ENCODE measurements at regions not wholly inside any gene's neighbourhood (a gene's known extent, or its start where the extent isn't known, plus 50 kb on each side); places are given as distances from the start of the nearest gene placed in this dataset.
"Not testable (repeated sequence)": the region's sequence is repeated elsewhere in the genome, so short reads cannot be mapped to it uniquely, and the experiment has no call there.

DNA sequence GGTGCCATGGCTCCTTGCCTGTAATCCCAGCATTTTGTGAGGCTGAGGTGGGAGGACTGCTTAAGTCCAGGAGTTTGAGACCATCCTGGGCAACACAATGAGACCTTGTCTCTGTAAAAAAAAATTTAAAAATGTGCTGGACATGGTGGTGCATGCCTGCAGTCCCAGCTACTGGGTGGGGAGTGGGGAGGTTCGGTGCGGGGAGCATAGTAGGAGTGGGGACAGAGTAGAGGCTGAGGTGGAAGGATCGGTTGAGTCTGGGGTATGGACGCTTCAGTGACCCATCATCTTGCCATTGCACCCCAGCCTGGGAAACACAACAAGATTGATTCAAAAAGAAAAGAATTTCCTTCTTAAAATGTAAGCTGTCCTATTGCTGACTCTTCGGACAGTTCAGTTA, 1490.0 kb upstream of the GBE1 start:
- DNase-seq: no peak

DNA sequence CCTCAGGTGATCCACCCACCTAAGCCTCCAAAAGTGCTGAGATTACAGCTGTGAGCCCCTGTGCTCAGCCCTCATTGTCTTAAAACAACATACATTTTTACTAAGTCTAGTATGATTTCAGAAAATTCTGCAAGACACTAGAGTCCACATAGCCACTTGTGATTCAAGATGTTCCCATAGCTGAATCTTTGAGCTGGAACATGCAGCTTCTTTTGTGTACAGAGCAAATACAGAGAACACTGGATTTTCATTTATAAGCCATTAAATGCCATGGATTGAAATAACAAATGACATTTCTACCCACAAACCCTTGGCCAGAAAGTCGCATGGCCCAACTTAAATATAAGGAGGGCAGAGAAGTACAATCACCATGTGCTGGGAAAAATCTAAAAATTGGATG, 1489.2 kb upstream of the GBE1 start:
- no peak for DNase-seq

DNA sequence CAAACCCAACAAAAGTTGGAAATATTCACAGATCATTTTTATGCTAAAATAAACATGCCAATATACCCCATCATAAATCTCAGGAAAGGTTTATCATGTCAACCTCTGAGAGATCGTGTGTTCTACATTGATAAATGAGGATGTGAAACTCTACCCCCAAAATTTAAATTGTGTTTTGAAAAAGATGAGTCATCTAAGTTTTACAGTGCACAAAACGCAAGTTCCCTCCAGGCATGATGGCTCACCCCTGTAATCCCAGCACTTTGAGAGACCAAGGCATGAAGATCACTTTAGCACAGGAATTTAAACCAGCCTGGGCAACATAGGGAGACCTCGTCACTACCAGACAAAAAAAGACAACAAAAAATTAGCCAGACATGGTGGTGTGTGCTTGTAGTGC, 1487.0 kb upstream of the GBE1 start:
- no peak for DNase-seq

DNA sequence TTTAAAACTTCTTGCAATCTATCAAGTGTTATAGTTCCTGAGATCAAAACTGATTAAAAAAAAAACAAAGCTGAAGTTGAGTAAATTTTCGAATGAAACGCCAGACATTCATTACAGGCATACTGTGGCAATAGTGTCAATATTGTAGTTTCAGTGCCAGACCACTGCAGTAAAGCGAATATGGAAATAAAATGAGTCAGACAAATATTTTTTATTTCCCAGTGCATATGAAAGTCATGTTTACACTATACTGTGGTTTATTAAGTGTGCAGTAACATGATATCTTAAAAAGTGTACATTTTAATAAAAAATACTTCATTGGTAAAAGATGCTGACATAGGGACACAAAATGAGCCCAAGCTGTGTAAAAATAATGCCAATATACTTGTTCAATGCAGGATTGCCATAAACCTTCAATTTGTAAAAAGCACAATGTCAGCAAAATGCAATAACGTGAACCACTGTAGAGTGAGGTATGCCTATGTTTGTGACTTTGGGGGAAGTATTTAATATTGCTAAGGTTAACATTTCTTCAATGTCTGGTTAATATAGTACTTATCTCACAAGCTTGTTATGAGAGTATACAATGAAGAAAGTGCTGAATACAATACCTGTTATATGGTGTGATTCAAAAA, 1473.9 kb upstream of the GBE1 start:
- no peak for DNase-seq

DNA sequence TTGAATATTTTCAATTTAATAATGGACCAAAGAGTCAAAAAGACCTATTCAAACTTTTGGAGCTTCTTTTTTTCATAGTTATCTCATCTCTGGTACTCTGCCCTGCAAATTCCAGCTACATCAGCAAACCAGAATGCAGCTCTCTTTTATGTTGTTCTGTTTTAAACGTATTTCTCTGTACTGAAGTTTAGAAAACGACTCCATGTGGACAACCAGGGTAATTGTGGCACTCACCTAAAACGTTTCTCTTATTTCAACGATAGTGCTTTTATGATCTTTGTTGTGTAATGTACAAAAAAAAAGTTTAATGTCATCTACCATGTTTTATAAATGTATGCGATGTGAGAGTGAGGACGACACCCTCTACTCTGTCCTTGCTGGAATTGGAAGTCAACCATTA, 1472.3 kb upstream of the GBE1 start:
- DNase-seq: no peak

DNA sequence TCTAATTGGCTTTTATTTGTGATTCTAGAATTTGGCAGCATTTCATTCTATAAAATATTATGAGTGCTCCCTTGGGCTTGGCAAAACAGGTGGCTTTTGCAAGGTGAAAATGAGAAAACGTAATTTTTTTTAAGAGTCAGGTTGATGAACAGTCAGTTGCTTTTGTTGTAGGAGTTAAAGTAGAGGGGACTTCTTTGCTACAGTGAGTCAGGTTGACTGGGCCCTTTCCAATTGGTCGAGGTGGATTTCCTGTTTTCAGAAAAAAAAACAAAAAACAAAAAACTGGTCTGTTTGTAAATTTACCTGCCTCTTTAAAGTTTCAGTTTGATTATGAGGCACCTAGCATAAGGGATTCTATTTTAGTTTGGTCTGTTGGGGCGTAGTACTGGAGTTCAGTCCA, 1469.4 kb upstream of the GBE1 start:
- DNase-seq: no peak

DNA sequence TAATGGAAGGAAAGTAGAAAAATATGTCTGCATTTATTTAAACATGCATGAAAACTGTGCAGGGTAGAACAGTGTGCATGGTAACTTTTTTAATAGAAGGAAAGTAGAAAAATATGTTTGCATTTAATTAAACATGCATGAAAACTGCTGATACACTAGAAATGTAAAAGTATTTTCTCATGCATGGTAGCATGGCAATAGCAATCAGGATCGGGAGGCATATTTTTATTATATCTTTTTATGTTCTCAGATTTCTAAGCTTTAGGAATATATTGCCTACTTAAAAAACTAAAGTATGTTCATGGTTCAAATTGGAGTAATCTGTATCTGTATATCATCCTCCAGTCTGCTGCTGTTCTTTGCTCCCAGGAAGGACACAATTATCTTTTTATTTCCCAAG, 1468.9 kb upstream of the GBE1 start:
- DNase-seq: no peak

DNA sequence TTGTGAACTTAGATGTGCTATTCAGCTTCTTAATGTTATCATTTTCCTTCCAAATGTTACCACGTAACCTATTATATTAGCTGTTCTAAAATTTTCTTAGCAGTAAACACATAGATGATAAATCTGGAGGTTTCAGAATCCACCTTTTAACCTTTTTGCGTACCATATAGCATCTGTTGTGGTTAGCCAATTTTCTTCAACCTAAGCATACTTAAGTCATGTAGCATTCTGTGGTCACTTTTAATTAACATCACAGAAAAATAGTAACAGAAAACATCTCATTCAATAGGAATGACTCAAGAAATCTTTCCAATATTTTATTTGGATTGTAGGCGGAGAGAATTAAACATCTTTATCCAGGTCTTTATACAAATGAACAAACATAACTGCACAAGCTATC, 1465.3 kb upstream of the GBE1 start:
- no peak for DNase-seq

DNA sequence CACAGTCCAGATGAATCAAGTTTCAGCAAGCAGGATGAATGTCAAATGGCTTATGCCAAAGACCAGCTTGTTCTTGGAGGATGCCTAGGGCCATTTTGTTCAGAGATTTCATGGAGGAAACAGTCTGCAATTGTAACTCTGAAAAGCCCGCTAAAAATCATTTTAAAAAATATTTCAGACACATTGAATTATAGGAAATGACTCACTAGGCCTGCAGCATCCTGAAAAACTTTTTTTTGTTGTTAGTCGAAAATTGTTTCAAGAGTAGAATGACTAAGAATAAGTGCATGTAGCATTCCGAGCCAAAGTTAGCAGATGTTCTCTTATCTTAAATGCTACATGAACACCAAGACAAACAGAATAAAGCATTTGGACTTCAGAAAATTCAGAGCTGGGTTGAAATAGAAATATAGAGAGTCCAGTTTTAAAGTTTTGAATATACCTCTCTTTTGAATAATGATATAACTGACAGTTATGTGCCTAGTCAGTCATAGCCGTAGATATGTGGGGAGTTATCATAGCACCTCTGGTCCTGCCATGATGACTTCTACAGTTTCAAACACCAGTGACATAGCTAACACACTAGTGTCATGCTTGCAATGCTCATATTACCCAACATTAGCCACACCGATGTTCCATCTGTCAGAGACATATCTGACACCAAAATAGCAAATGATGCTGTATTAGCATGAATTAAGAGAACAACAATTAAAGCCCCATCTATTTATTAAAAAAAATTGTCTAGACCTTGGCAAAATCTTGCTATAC, 1462.8 kb upstream of the GBE1 start:
- no peak for DNase-seq

DNA sequence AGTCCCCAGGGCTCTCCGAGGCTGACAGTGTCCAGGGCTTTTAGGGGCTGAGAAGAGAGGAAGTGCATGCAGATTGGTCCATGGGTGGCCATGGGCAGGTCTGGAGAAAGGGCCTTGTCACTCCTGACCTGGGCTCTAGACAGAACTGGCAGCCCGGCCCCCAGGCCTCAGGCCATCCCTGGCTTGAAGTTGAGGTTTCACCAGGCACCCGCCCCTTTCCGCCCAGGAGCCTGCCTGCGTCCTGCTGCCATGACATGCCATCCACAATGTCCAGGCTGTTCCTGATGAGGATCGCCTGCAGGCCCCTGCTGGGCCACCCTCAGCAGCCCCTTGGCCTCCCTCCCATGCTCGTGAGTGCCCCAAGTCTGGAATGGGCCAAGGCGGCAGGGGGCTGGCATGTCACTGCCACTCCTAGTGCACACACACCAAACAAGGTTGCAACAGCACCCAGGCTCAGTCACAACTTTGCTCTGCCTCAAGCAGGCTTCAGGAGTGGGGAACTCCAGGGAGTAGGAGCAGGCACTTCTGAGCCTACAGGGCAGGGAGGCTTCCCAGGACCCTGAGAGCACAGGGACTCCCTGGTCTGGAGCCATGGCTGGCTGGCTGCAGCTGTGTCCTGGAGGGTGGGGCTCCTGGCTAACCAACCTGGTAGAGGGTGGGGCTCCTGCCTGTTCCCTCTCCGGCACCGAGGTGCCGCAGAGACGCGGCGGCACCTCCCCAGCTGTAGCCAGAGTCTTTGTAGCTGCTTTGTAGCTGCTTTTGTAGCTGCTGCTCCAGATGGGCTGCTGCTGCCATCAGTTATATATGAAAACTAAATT, 1457.1 kb upstream of the GBE1 start:
- no peak for DNase-seq

DNA sequence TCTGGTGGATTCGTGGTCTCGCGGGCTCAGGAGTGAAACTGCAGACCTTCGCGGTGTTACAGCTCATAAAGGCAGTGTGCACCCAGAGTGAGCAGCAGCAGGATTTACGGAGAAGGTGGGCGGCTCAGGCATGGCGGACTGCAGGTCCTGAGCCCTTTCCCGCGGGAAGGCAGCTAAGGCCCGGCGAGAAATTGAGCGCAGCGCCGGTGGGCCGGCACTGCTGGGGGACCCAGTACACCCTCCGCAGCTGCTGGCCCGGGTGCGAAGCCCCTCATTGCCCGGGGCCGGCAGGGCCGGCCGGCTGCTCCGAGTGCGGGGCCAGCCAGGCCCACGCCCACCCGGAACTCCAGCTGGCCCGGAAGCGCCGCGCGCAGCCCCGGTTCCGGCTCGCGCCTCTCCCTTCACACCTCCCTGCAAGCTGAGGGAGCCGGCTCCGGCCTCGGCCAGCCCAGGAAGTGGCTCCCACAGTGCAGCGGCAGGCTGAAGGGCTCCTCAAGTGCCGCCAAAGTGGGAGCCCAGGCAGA, 1456.2 kb upstream of the GBE1 start:
- DNase-seq: not testable (repeated sequence)

DNA sequence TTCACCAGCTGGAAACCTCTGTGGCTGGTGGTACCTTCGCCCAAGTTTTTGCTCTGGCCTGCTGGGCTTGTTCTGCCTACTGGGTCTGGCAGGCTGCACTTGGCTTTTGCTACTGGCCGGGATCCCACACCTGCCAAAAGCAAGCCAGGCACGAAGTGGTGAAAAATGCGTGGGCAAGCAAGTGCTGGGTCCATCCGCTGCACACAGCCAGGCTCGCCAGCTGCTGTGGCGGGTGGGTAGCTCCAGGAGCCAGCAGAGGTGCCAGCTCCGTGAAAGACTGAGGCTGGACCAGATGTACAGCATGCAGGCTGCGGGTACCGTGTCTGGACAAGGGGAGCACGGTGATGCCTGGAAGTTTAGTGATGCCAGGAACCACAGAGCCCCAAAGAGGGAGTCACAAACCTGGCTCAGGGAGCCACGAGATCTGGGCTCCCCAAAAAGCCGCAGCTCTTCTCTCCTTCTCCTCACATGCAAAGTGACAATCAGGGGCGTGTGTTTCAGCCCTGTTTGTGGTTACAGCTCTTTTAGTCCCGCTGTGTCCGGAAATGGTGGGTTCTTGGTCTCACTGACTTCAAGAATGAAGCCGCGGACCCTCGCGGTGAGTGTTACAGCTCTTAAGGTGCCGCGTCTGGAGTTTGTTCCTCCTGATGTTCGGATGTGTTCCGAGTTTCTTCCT, 1455.6 kb upstream of the GBE1 start:
- no peak for DNase-seq

DNA sequence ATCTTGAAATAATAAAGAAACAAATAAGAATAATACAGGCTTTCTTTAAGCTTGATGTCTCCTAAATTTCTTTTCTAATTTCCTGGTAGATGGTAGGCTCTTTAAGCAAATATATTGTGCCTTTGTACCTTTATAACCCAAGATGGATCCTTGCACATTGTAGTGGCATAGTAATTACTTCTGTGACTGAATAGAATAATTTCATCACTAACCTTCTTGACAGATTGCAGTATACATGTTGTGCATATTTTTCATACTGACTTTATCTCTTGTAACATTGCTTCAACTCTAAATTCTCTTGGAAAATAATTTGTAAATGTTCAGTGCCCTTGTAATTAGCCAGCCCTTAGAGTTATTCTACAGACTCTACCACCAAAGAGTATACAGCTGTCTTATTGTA, 1433.8 kb upstream of the GBE1 start:
- no peak for DNase-seq

DNA sequence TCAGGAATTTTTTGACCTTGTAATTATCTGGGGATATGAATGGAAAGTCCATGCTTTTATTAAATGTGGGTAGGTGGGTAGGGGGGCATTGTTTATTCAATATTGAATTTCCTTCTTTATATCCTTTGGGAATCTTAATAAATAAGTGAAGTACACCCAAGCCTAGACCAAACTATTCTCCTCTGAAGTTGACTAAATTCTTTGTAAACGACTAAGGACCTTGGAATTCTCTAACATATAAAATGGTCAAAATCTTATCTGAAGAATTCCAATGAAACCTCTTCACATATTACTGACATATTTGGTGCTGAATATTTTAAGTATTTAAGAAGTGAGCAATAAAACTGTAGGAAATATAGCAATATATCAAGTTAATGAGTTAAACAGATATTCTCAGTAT, 1432.1 kb upstream of the GBE1 start:
- no peak for DNase-seq

DNA sequence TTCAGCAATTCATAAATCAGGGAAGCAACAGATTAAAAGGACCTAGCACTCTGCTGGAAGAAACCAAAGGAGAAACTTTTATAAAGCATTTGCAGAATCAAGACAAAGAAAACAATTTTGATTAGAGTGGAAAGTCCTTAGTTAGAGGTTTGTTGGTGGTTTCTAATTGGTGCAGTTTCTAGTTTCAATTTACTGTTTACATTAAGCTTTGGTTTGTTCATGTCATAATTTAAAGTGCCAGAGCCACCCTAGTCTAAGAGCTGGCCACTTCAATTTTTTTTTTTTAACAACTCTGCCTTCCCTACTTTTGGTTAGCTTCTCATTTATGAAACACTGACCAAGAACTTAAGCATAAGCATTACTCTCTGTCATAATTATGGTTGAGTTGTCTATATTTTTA, 1428.2 kb upstream of the GBE1 start:
- no peak for DNase-seq

DNA sequence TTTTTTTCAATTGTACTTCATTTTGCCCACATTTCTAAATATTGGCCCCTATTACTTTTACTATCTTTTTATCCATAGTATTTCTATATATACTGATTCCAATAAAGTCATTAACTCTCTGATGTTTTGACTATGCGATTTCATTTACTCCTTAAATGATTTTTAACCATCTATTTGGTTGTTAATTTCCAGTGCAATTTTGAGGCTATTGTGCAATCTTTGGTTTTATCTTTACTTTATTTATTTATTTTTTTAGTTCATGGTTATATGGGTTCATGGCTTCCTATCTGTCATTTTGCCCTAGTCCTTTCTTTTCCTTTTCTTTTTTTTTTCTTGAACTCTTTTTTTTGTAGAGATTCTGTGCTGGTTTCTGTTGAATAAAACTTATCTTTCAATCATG, 1408.0 kb upstream of the GBE1 start:
- DNase-seq: no peak

DNA sequence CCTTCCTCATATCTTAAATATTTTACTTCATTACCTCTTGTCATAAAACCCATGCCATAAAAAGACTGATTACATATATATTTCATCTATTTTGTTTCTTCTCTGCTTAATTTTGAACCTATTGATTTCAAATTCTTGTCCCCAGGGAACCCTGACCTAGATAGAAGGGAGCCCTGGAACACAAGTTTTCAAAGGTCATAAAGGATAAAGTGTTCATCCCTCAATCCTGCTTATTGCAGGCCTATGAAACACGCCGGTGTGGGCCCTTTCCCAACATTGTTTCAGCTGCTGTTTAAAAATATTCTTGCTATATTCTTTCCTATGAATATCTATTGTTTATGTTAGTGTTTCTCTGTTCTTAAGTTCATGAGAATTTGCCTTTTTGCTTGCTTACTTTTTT, 1389.5 kb upstream of the GBE1 start:
- DNase-seq: no peak

DNA sequence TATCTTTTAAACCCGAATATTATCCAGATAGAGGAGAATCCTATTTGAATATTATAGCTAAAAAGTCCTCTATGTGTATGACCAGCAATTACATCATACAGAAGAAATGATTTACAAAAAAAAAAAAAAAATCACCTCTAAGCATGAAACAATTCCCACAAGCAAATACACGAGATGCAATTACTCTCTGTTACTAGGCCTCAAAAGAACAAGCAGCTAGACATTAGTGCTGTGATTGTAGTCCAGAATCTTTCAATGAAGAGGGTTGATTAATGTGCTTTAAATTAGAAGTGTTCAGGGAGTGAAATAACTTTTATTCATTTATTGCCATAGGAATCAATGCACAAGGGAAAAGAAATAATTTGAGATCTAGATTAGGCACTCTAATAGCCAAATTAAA, 1379.5 kb upstream of the GBE1 start:
- DNase-seq: no peak

DNA sequence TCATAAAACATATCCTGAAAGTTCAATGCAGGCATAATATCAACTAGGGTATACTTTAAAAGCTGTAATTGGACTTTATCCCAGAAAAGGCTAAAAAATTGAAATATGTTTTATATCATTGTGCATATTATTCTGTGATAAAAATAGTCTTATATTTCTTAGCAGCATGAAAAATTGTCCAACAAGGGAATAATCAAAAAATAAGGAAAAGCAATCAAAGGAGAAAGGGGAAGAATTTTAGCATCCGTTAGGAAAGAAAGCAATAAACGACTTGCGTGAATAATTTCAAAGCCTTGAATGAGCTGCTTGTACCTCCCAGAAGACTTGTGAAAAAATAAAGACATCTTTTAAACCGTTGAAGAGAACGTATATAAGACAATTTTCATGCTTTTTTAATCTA, 1369.8 kb upstream of the GBE1 start:
- DNase-seq: no peak

DNA sequence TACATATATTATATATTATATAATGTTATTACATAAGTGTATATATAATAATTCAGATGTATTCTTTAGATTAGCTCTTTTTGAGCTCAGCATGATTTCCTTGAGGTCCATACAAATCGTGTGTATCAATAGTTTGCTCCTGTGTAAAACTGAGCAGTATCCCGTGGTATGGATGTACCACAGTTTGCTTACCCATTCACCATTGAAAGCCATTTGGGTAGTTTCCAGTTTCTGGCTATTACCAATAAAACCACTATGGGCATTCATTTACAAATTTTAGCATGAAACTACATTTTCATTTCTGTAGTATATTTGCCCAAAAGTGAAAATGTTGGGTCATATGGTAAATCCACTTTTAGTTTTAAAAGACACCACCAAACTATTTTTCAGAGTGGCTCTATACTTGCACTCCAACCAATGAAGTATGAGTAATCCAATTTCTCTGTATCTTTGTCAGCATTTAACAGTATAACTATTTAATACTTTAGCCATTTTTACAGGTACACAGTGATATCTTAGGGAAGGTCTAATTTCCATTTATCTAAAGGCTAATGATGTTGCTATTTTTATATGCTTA, 1361.4 kb upstream of the GBE1 start:
- no peak for DNase-seq

DNA sequence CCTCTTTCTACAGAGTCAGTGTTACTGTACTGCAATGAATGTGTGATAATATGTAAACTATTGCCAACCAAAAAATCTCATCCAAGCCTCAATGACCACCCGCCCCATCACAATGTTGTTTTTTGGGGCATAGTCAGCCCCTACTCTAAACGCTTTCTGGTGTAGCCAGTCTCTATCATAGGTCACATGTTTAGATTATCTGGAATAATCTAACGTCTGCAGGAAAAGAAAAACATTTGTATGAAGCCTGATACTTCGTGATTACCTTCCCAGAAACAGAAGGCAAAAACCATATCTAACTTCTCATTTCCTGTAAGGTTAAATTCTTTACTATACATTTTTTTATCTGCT, 1331.8 kb upstream of the GBE1 start:
- DNase-seq: no peak

DNA sequence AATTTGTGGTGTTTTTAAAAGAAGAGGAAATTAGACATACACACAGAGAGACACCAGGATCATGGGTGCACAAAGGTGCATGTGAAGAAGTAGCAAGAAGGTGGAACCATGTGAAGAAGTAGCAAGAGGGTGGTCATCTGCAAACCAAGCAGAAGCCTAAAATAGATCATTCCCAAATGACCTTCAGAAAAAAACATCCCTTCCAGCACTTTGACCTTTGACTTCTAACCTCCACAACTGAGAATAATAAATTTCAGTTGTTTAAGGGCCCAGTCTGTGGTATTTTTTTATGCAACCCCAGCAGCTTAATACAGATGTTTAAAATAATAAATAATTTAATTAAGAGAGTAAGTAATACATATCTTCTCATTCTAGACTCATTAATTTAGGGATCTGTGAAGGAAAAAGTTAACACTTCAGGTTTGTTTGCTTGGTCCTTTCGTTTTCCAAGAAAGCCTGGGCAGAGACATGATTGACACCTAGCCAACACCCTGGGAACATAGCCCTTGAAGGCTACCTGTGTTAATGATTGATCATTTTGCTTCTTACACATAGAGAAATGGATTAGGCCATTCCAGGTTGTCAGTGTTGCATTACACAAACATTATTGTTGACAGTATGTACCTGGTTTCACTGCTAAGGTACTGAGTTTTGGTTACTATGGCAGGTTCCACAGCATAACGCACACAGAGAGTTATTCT, 1331.2 kb upstream of the GBE1 start:
- no peak for DNase-seq

Measured in amniotic stem cell (primary cell).